HG03108 (cell line): ENCODE measurements at regions not wholly inside any gene's neighbourhood (a gene's known extent, or its start where the extent isn't known, plus 50 kb on each side); places are given as distances from the start of the nearest gene placed in this dataset.
"Not testable (repeated sequence)": the region's sequence is repeated elsewhere in the genome, so short reads cannot be mapped to it uniquely, and the experiment has no call there.

ENCODE experiments used
- ATAC-seq: cut with Tn5 transposase; IDR thresholded peaks from one replicate; pipeline ENCODE4 v1.9.1; 2021; ENCODE audit warnings: moderate library complexity; ENCODE audit not compliant: unreplicated experiment

- ATAC-seq = no peak
Observed at GRCh38 chr9:38342532-38342931, 50.0 kb upstream of the ALDH1B1 start.

- ATAC-seq = no peak
Observed at GRCh38 chr9:38342096-38342495, 50.4 kb upstream of the ALDH1B1 start.

- no peak for ATAC-seq
Observed at GRCh38 chr9:38339496-38339895, 53.0 kb upstream of the ALDH1B1 start.

GRCh38 chr9:38339087-38339486, 53.4 kb upstream of the ALDH1B1 start:
- no peak for ATAC-seq

- no peak for ATAC-seq
Observed at GRCh38 chr9:38338342-38339018, 54.0 kb upstream of the ALDH1B1 start.

- no peak for ATAC-seq
Observed at GRCh38 chr9:38337706-38338264, 54.7 kb upstream of the ALDH1B1 start.

GRCh38 chr9:38337181-38337580, 55.3 kb upstream of the ALDH1B1 start:
- no peak for ATAC-seq

- ATAC-seq = no peak
Observed at GRCh38 chr9:38336341-38336740, 56.2 kb upstream of the ALDH1B1 start.

- no peak for ATAC-seq
Observed at GRCh38 chr9:38335686-38336085, 56.8 kb upstream of the ALDH1B1 start.

GRCh38 chr9:38334234-38334633, 58.3 kb upstream of the ALDH1B1 start:
- ATAC-seq = no peak

GRCh38 chr9:38333047-38333446, 59.5 kb upstream of the ALDH1B1 start:
- ATAC-seq = no peak

GRCh38 chr9:38332625-38333024, 59.9 kb upstream of the ALDH1B1 start:
- no peak for ATAC-seq

GRCh38 chr9:38331141-38331540, 61.4 kb upstream of the ALDH1B1 start:
- ATAC-seq = no peak

- ATAC-seq = no peak
Observed at GRCh38 chr9:38329968-38330367, 62.5 kb upstream of the ALDH1B1 start.

GRCh38 chr9:38328765-38329164, 63.7 kb upstream of the ALDH1B1 start:
- no peak for ATAC-seq

- ATAC-seq = no peak
Observed at GRCh38 chr9:38326122-38326521, 66.4 kb upstream of the ALDH1B1 start.

GRCh38 chr9:38324213-38324612, 68.3 kb upstream of the ALDH1B1 start:
- not testable (repeated sequence) for ATAC-seq

- ATAC-seq = no peak
Observed at GRCh38 chr9:38322937-38323336, 69.6 kb upstream of the ALDH1B1 start.

GRCh38 chr9:38319496-38320173, 72.9 kb upstream of the ALDH1B1 start:
- ATAC-seq = no peak

- peak; percentile 89 for ATAC-seq
Observed at GRCh38 chr9:38318759-38319495, 73.6 kb upstream of the ALDH1B1 start.

GRCh38 chr9:38316166-38316780, 76.2 kb upstream of the ALDH1B1 start:
- no peak for ATAC-seq
